HuH-7 (cell line): ENCODE measurements at regions not wholly inside any gene's neighbourhood (a gene's known extent, or its start where the extent isn't known, plus 50 kb on each side); places are given as distances from the start of the nearest gene placed in this dataset.
"Not testable (repeated sequence)": the region's sequence is repeated elsewhere in the genome, so short reads cannot be mapped to it uniquely, and the experiment has no call there.

Experiments used
- DNase-seq: peaks from one replicate; pipeline ENCODE4 v3.0.0; 2011; ENCODE audit warnings: low spot score

DNA sequence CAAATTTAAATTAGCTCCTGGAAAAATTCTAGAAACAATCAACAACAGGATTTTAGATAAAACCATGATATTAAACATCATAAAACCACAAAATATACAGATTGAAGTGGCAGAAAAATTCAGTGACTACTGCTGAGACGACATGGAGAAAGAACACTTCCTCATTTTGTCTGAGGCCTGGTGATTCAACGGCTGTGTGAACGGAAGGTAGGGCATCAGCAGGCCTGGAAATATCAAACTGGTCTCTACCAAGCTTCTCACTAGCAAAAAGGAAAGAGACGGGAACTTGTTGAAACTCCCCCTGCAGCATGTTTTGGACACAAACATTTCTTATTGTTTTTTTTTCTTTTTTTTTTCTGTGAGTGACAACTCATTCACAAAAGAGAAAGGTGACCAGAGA lies 58.0 kb upstream of the AHI1 start:
- no peak for DNase-seq

DNA sequence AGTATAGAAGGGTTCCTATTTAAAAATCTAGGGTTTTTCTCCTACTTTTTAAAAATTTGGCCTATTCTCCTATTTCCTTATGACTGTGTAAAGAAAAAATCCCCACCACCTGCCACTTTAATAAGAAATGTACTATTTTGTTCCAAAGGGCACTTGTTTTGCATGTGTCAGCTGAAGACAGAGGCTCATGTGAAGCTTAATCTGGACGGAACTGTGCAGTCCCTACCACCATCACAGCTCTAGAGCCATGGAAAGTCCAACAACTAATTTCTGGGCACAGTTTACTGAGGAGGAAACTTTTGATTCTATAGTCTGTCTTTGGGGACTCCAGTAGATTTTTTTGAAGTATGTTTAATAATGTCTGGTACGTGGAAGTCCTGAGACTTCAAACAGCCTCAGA lies 60.0 kb upstream of the AHI1 start:
- DNase-seq: no peak

DNA sequence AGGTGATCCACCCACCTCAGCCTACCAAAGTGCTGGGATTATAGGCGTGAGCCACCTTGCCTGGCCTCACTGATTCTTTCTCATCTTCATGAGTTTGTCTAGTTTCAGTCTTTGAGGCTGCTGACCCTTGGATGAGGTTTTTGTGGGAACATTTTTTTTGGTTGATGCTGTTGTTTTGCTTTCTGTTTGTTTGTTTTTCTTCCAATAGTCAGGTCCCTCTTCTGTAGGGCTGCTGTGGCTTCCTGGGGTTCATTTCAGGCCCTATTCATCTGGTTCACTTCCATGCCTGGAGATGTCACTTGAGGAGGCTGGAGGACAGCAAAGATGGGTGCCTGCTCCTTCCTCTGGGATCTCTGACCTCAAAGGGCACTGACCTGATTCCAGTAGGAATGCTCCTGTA lies 68.1 kb upstream of the AHI1 start:
- not testable (repeated sequence) for DNase-seq

DNA sequence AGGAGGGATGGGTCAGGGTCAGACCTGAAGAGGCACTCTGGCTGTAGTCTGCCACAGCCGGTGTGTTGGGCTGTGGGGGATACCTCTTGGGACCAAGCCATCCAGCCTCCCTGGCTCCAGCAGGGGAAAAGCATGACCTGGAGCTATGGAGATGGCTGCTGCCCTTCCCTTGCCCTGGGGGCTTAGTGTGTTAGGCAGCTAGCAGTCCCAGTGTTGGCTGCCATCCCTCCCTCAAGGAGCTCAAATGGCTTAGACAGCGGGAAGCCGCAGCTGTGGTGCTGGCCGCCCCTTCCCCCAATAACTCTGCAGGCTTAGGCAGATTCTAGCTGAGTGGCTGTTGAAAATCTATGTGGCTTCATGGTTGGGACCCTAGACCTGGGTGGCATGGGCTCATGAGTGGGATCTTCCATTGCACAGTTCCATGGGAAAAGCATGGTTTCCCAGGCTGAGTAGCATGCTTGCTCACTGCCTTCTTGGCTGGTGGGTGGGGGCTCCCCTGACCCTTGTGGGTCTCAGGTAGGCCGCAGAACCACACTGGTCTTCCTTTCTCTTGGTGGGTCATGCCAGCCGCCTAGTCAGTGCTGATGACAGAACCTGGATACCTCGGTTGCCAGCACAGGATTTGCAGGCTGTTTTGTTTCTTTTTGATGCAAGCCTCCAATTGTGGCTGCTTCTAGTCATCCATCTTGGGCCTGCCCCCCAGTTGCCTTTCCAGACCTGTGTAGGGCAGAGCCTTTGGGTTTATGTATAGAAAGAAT lies 69.0 kb upstream of the AHI1 start:
- DNase-seq: no peak

DNA sequence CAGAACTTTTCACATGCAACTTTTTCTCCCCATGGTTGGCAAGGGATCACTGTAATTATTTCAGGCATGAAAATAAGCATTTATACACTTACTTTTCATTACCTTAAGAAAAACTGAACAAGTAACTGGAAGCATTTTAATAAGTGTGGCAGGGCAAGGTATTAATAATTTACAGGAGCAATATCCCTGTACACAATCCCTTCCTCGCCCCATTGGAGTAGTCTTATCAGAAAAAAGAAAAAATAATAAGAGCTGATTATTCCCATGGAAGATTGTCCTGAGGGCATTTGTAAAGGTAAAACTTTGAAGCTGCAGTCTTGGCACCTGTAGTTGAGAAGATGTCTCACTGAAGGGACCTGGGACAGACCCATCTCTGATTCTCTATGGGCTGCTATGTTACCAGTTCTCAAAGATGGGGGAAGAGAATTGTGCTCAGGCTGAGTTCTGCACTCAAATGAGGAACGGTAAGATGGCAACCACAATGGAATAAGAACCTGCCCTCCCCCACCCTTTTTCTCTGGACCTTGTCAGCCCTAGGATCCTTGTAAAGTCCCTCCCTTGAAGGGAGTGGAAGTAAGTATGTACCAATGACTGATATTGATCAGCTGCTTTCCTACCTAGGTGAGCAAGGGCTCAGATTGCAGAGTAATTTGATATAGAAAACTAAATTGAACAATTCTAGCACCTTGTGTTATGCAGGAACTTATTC lies 70.0 kb upstream of the AHI1 start:
- no peak for DNase-seq

DNA sequence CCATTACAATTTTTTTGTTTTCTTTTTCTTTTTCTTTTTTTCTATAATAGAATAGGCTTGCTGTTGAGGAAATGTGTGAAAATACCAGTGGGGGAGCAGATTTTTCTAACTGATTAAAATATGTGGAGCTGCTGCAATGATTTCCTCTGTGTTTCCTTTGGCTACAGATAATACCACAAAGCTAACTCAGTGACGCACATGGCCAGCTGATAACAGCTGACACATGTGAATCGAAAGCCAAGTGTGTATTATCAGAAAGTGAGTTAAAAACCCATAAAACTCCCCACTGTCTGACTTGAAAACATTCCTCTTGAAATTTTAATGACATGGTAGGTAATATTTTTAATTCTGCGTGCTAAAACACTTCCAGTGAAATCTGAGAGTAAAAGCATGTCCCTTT lies 70.8 kb upstream of the AHI1 start:
- no peak for DNase-seq

DNA sequence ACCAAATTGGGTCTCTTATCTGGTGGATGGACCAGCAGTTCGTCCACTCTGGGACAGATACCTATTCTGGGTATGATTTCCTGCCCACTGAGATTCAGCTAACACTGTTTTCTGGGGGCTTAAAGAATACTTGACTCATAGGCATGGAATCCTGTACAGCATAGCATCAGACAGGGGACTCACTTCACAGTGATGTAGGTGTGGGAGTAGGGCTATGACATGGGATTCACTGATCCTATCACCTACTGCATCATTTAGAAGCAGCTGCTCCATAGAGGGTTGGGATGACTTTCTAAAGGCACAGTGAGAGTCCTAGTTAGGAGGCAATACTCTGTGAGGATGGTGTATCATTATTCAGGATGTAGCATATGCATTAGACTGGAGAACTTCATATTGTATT lies 74.5 kb upstream of the AHI1 start:
- DNase-seq: no peak

DNA sequence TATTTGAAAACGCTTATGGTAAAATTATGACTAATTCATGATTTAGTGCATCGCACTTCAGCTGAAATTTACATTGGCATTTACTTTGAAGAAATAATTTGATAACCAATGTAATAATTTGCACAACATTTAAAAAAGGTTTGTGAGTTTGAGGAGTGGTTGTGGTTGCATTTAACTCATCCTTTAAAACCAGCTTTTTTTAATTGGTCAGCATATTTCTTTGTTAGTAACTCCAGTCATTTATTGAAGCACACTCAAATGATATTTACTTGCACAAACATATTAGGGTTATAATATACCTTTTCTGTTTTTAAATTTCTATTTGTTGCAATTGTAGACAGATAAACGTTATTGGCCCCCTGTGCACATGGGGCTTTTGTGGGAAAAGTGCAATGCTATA lies 78.1 kb upstream of the AHI1 start:
- DNase-seq: no peak

DNA sequence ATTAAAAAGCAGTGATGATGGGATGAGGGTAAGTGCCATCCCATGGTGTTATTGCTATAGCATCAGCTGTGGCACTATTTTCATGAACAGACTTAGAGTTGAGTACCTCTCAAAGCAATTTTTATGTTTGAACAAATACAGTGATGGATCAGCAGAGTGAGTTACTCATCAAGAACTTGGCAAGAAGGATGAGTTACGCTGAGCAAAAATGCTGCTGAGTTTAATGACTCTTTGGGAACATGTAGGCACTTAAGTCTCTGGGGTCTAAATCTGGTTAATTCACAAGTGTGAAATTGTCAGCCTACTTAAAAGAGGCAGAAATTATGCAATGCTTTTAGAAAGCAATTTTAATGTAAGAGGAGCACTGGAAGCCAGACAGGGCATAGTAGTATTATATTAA lies 78.5 kb upstream of the AHI1 start:
- DNase-seq: no peak

DNA sequence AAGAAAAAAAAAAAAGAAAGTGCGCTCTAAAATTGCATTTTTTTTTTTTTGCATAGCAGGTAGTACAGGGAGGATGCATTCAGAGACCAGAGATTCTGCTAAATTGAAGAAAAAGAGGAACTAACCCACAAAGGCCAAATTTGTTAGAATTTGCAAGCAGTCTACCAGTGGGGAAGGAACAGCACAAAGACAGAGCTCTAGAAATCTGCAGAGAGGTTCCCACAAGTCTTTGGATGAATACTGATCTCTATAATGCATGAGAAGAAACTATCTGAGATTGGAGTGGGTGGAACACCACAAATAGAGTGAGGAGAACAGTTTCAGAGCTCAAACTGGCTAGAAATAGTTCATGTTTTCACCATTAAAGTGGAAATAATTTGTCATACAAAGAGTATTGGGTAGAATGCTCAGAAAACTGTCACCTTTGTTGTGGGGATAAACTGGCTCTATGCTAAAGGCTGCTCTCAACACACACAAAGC lies 79.6 kb upstream of the AHI1 start:
- no peak for DNase-seq

DNA sequence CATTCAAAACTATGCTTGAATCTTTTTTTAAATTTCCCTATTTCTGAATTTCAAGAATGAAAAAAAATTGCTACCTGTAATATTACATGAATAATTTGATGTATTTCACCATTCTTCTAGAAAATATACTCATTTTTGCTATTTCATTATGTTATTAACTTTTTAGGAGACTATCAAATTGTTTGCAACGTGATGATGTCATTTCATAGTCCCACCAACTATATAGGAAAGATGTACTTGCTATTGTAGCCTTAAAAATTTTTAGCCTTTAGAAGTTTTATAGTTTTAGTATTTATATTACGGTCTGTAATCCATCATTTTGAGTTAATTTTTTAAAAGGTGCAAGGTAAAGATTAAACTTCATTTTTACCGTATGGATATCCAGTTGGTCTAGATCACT lies 81.4 kb upstream of the AHI1 start:
- DNase-seq: no peak

DNA sequence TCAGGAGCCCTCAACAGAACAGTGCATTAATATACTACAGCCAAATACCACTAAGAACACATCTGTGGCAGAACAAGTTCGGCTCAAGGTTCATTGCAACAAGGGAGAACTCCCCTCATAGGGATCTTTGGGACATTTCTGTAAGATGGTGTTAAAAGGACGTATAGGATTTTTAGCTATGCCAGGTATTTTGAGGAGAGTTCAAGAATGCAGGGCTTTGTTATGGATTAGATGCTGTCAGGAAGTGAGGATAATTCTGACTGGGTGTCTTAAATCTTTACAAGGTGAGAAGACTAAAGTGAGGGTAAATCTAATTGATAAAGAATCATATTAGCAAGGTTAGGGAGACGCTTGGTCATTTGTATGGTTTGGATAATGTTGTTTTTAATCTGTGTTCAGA lies 83.7 kb upstream of the AHI1 start:
- DNase-seq: no peak

DNA sequence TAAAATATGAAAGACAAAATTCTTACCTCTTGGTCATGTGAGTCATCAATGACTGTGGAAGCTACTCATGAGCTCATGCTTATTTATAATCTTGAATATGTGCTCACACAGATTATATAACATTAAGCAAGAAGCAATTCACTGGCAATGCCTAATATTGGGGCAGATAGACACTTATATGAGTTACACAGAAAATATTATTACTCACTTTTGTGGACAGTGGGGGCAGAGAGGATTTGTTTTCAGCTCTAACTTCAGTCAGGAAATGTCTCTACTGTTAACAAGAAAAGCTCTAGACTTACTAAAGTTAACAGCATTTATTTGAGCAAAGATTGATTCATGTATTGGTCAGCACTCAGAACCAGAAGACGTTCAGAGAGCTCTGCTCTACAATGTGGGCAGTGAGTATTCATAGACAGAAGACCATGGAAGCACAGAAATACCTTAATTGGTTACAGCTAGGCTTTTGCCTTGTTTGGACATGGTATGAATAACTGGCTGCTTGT lies 85.8 kb upstream of the AHI1 start:
- no peak for DNase-seq

DNA sequence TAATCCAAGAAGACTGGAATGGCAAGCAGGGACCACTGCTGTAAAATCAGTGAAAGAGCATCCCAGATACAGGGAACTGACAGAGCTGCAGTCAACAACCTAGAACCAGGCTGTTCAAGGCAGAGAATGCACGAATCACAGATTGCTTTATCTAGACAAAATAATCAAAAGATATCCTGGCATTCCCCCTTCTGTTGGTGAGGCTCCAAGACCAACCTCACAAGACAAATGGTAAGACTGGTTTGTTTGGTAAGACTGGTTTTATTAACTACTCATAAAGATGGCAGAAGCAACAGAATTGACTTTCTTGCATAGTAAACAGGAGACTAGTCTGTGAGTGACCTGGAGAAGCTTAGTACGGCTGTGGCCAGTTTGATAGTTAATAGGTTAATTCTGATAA lies 88.8 kb upstream of the AHI1 start:
- no peak for DNase-seq

DNA sequence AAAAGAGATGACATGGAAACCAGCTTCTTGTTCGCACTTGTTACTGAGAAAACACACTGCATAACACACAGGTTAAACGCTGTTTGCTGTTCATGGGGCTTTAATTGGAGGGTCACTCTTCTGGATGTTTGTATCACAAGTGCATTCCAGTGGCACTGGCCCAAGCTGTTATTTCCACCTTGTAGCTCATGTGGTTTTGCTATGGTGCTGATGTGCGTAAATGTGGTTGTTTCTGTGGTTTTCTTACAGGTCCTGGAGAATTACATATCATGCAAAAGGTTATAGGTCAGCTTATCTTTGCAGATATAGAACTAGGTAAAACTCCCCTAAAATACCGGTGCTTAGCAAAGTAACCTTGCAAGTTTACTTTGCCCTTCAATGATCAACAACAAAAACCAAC lies 89.3 kb upstream of the AHI1 start:
- no peak for DNase-seq

DNA sequence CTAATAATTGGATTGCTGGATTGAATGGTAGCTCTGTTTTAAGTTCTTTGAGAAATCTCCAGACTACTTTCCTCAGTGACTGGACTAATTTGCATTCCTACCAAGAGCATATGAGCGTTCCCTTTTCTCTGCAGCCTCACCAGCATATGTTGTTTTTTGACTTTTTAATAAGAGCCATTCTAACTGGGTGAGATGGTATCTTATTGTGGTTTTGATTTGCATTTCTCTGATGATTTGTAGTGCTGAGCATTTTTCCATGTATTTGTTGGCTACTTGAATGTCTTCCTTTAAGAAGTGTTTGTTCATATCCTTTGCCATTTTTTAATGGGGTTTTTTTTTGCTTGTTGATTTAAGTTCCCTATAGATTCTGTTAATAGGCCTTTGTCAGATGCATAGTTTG lies 94.7 kb upstream of the AHI1 start:
- DNase-seq: no peak

DNA sequence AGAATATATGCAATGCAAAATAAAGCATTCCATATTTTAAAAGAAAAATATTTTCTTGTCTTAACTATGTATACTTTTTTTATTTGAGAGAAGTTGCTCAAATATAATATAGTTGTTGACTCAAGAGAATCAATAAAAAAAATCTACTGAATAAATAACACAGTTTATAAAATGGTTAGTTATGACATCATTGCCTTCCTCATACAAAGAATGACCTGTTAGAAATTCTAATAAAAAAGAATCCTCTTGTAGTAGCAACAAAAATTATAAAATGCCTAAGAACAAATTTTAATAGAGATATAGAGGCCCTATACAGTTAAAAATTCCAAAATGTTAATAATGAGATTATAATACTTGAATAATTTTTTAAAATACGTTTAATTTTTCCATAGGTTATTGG lies 96.5 kb upstream of the AHI1 start:
- DNase-seq: no peak

DNA sequence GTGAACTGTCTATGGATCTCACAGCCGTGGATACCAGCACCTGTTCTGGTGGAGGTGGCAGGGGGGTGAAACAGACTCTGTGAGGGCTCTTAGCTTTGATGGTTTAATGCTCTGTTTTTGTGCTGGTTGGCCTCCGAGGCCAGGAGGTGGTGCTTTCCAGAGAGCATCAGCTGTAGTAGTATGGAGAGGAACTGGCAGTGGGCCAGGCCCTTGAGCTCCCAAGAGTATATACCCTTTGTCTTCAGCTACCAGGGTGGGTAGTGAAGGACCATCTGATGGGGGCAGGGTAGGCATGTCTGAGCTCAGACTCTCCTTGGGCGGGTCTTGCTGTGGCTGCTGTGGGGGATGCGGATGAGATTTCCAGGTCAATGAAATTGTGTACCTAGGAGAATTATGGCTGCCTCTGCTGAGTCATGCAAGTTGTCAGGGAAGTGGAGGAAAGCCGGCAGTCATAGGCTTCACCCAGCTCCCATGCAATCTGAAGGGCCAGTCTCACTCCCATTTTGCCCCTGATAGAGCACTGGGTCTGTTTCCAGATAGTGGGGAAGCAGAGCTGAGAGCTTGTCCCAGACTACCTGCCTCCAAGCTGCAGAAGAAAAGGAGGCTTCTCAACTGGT lies 102.7 kb upstream of the AHI1 start:
- no peak for DNase-seq

DNA sequence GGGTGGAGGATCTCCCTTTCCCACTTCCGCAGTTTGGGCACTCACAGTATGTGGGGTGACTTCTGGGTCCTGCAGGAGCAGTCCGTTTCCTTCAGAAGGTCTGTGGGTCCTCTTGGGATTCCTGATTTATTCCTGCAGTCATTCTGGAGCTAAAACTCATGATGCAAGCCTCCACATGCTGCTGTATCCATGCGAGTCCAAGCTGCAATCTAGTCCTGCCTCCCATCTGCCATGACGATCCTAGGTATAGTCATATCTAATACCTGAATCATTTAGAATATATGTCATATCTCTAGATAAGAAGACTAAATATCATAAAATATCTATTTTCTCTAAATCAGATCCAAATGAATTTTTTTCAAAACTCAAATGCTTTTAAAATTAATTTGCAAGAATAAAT lies 103.4 kb upstream of the AHI1 start:
- no peak for DNase-seq

DNA sequence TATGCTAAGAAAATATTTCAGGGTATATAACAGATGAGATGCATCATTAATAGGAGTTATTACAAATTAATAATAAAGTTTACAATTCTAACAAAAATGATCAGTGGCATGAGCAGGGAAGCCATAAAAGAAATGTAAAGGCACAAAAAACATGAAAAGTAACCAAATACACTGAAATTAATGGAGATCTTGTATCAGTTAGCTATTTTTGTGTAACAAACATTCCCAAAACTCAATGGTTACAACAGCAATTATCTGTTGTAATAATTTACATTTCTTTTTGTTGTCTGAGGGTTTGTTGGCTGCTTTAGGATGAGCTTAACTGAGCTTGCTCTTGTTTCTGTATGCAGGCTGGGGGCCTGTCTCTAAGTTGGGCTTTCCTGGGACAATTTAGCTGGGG lies 104.3 kb upstream of the AHI1 start:
- no peak for DNase-seq

DNA sequence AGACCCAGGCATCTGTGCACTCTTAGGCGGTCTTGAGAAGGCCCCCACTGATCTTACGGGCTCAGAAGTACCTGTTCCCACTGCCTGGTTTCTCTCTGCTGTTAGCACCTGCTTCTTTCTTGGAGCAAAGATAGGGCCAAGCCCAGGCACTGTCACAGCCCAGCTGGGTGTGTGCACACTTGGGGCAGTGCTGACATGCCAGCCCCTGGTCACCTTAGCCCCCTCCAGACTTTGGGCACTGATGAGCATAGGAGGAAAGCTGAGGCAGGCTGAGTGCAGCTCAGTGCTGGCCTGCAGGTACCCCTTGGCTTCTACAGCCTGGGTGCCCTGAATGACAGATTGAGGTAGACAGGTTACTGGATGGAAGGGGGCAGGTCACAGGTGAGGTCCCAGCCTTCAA lies 105.7 kb upstream of the AHI1 start:
- no peak for DNase-seq

DNA sequence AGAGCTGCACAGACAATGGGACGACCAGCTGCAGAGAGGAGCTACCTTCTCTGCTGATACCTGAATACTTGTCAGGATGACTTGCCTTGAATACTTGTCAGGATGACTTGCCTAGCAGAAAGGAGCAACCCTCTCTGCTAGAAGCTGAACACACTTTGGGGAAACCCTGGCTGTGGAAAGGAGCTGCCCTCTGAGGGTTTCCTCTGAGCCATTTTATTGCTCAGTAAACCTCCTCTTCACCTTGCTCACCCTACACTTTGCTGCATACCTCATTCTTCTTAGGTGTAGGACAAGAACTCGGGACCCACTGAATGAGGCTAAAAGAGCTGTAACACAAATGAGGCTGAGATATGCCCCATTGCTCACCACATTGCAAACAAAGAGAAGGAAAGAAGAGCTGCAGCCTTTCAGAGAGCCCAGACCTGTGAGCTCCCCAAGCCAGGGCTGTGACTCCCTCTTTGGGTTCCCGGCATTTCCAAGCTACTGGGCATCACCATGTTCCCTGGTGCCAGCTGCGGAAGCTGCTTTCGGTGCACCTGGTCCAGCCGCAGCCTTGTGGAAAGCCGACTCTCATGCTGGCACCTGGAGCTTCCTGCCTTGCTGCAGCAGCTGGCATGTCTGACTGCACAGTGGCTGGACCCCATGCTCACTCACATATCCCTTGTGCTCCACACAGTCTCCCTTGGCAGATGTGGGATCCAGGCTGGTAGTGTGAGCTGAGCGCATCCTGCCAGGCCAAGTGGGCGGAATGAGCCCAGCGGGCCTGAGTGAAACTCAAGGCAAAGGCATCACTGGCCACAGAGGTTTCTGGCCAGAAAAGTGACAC lies 106.7 kb upstream of the AHI1 start:
- no peak for DNase-seq
